Islet precursor cell (in vitro differentiated cells): ENCODE measurements at regions not wholly inside any gene's neighbourhood (a gene's known extent, or its start where the extent isn't known, plus 50 kb on each side); places are given as distances from the start of the nearest gene placed in this dataset.

Experiments used
- DNase-seq: peaks from one replicate; pipeline ENCODE4 v3.0.0-alpha.2; 2018

DNA sequence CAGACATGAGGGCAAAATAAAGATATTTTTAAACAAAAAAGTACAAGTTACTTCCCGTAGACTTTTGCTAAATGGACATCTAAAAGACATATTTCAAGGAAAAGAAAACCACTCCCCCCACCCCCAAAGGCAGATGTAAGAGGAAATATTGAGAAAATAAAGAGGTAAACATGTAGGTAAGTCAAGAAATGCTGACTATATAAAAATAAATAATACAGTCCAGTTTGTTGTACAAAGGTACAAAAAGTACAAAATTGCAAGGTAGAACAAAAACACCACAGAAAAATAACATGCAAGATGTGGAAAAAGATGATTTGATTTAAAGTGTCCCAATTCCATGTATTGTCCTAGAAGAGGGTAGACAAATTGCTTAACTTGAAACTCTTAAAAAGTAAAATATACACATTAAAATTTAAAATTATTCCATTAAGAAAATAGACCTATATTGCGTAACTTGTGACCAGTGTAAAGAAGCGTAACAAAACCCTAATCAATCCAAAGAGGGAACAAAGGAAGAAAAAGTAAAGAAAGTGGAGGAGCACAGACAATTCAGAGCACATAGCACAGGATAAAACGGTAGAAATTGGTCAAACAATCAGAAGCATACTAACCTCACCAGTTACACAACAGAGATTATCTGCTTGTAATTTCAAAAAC lies 58.4 kb upstream of the FAM216B start:
- DNase-seq, result no peak

DNA sequence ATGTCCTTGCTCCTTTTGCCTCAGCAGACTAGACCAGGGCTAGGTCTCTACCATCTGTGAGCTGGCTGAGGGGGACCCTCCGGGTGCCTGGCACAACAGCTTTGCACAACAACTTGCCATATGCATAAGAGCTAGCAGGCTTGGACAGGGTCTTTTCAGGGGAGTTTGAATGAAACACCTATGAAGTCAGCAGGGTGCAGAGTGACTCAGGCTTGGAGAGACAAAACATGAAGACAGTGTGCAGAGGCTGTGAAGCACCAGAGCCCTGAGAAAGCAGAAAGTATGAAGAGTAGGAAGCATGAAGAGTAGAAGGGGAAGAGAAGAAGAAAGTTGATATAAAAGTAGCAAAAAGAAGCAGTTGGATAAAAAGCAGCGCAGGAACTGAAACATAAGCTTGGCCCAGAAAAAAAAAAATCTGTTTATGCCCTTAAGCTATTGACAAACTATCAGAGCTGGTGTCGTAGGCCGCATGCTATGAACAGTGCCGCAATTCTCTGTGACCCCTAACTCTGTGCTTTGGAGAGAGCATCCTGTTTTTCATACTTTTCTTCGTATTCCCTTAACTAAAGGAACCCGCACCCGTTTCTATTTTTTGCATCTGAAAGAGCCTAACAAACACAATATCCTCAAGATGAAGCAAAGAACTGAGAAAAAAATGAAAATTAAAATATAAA lies 52.7 kb upstream of the FAM216B start:
- no peak for DNase-seq

GRCh38 chr13:42729857-42730402 lies 51.5 kb upstream of the FAM216B start:
- DNase-seq, result no peak
